ENCODE measurements at regions not wholly inside any gene's neighbourhood (a gene's known extent, or its start where the extent isn't known, plus 50 kb on each side); places are given as distances from the start of the nearest gene placed in this dataset.
A peak's percentile ranks its signal among the peaks of the same experiment; 100 is the strongest.

- no peak for DNase-seq (ENCODE audit: low read depth in 2 of 2)
Measured at GRCh38 chrX:40167850-40168479, 70.2 kb upstream of the BCOR start.

GRCh38 chrX:40167233-40167849, 69.6 kb upstream of the BCOR start:
- DNase-seq (ENCODE audit: low read depth in 2 of 2): no peak

GRCh38 chrX:40166582-40166981, 68.8 kb upstream of the BCOR start:
- DNase-seq (ENCODE audit: low read depth in 2 of 2): no peak

- no peak for DNase-seq (ENCODE audit: low read depth in 2 of 2)
Measured at GRCh38 chrX:40165861-40166260, 68.1 kb upstream of the BCOR start.

GRCh38 chrX:40165206-40165605, 67.4 kb upstream of the BCOR start:
- DNase-seq (ENCODE audit: low read depth in 2 of 2): no peak

- no peak for DNase-seq (ENCODE audit: low read depth in 2 of 2)
Measured at GRCh38 chrX:40164751-40165150, 67.0 kb upstream of the BCOR start.

GRCh38 chrX:40158036-40158706, 60.4 kb upstream of the BCOR start:
- no peak for DNase-seq (ENCODE audit: low read depth in 2 of 2)

- no peak for DNase-seq (ENCODE audit: low read depth in 2 of 2)
Measured at GRCh38 chrX:40157228-40158035, 59.7 kb upstream of the BCOR start.

GRCh38 chrX:40156470-40157227, 58.9 kb upstream of the BCOR start:
- no peak for DNase-seq (ENCODE audit: low read depth in 2 of 2)

GRCh38 chrX:40155589-40156469, 58.1 kb upstream of the BCOR start:
- no peak for DNase-seq (ENCODE audit: low read depth in 2 of 2)

GRCh38 chrX:40154853-40155588, 57.3 kb upstream of the BCOR start:
- DNase-seq (ENCODE audit: low read depth in 2 of 2): no peak

GRCh38 chrX:40154250-40154852, 56.6 kb upstream of the BCOR start:
- DNase-seq (ENCODE audit: low read depth in 2 of 2): no peak

GRCh38 chrX:40153345-40154249, 55.8 kb upstream of the BCOR start:
- DNase-seq (ENCODE audit: low read depth in 2 of 2): peak; percentile 49 to 50

GRCh38 chrX:40152741-40153344, 55.1 kb upstream of the BCOR start:
- no peak for DNase-seq (ENCODE audit: low read depth in 2 of 2)

- no peak for DNase-seq (ENCODE audit: low read depth in 2 of 2)
Measured at GRCh38 chrX:40152173-40152711, 54.5 kb upstream of the BCOR start.

GRCh38 chrX:40151211-40152172, 53.7 kb upstream of the BCOR start:
- no peak for DNase-seq (ENCODE audit: low read depth in 2 of 2)

- DNase-seq (ENCODE audit: low read depth in 2 of 2): no peak
Measured at GRCh38 chrX:40150503-40150902, 52.7 kb upstream of the BCOR start.

Data from stimulated activated CD4-positive, alpha-beta T cell treated with anti-CD3 and anti-CD28 coated beads, Interleukin-1b, Interleukin-23, amount 100 ng/mL, for 4 hours (primary cell).